GM23338 (cell line): ENCODE measurements at regions not wholly inside any gene's neighbourhood (a gene's known extent, or its start where the extent isn't known, plus 50 kb on each side); places are given as distances from the start of the nearest gene placed in this dataset.

Experiments used
- ATAC-seq: fragments of 200-7000 bp; cut with Tn5 transposase; 3 replicates; pipeline ENCODE4 v1.9.1; 2020
- DNase-seq: peaks from one replicate; pipeline ENCODE4 v3.0.0-alpha.2; 2015; ENCODE audit warnings: low spot score
- H2AFZ ChIP-seq: fragments of 200-600 bp; sonication (generic); 2 replicates; pipeline ENCODE4 v1.8.0; 2016; ENCODE audit warnings: antibody characterized with exemption, mild to moderate bottlenecking, moderate library complexity
- H3F3A ChIP-seq: fragments of 200-600 bp; sonication (generic); replicated peaks from 2 replicates; pipeline ENCODE4 v1.8.0; 2017; ENCODE audit warnings: antibody characterized with exemption, mixed run types, low read depth
- H3K27ac ChIP-seq: fragments of 200-600 bp; sonication (generic); 2 replicates; pipeline ENCODE4 v1.6.1; 2016; ENCODE audit warnings: low read depth
- H3K27me3 ChIP-seq: fragments of 200-600 bp; sonication (generic); 2 replicates; pipeline ENCODE4 v1.8.0; 2016; ENCODE audit warnings: mild to moderate bottlenecking, mixed run types, moderate library complexity; ENCODE audit not compliant: insufficient read depth
- H3K36me3 ChIP-seq: fragments of 200-600 bp; sonication (generic); 2 replicates; pipeline ENCODE4 v1.8.0; 2016; ENCODE audit warnings: mild to moderate bottlenecking; ENCODE audit not compliant: insufficient read depth
- H3K4me1 ChIP-seq: fragments of 200-600 bp; sonication (generic); 2 replicates; pipeline ENCODE4 v1.8.0; 2016; ENCODE audit warnings: mild to moderate bottlenecking, moderate library complexity; ENCODE audit not compliant: insufficient read depth
- H3K4me2 ChIP-seq: fragments of 200-600 bp; sonication (generic); 2 replicates; pipeline ENCODE4 v1.7.1; 2017; ENCODE audit warnings: mixed run types
- H3K4me3 ChIP-seq: fragments of 200-600 bp; sonication (generic); 2 replicates; pipeline ENCODE4 v1.6.1; 2016; ENCODE audit warnings: mixed run types
- H3K79me2 ChIP-seq: fragments of 200-600 bp; sonication (generic); replicated peaks from 2 replicates; pipeline ENCODE4 v1.8.0; 2017; ENCODE audit warnings: mild to moderate bottlenecking; ENCODE audit not compliant: insufficient read depth
- H3K9me2 ChIP-seq: fragments of 200-600 bp; sonication (generic); 2 replicates; pipeline ENCODE4 v1.8.0; 2017; ENCODE audit not compliant: insufficient read depth
- H4K20me1 ChIP-seq: fragments of 200-600 bp; sonication (generic); replicated peaks from 2 replicates; pipeline ENCODE4 v1.8.0; 2017; ENCODE audit warnings: mild to moderate bottlenecking; ENCODE audit not compliant: insufficient read depth
- H3K27ac Mint-ChIP-seq: 2 replicates; pipeline ENCODE4 v1.8.0; 2020; ENCODE audit warnings: inconsistent platforms, mild to moderate bottlenecking, moderate library complexity, mixed read lengths
- H3K27me3 Mint-ChIP-seq: 3 replicates; pipeline ENCODE4 v1.8.0; 2022; ENCODE audit warnings: low read depth, mild to moderate bottlenecking, moderate library complexity, mixed read lengths, inconsistent platforms; ENCODE audit not compliant: insufficient read depth, poor library complexity
- H3K36me3 Mint-ChIP-seq: 3 replicates; pipeline ENCODE4 v1.8.0; 2021; ENCODE audit warnings: low read depth, mild to moderate bottlenecking, inconsistent platforms, moderate library complexity, mixed read lengths
- H3K4me1 Mint-ChIP-seq: 3 replicates; pipeline ENCODE4 v1.8.0; 2020; ENCODE audit warnings: mild to moderate bottlenecking, inconsistent platforms, mixed read lengths
- H3K4me3 Mint-ChIP-seq: 3 replicates; pipeline ENCODE4 v1.8.0; 2021; ENCODE audit warnings: moderate library complexity, mild to moderate bottlenecking, inconsistent platforms, mixed read lengths
- H3K9me3 Mint-ChIP-seq: 3 replicates; pipeline ENCODE4 v1.8.0; 2020; ENCODE audit warnings: moderate library complexity, mild to moderate bottlenecking, inconsistent platforms, mixed read lengths
- ETS1 ChIP-seq: IDR thresholded peaks from 2 replicates; pipeline ENCODE4 v1.6.1; 2016; ENCODE audit warnings: antibody characterized with exemption
- EZH2 ChIP-seq: fragments of 200-600 bp; sonication (generic); IDR thresholded peaks from one replicate; pipeline ENCODE4 v1.8.0; 2017; ENCODE audit warnings: antibody characterized with exemption, mild to moderate bottlenecking, low read depth; ENCODE audit not compliant: unreplicated experiment
- EZH2phosphoT487 ChIP-seq: fragments of 200-600 bp; sonication (generic); IDR thresholded peaks from one replicate; pipeline ENCODE4 v1.8.1; 2018; ENCODE audit warnings: antibody characterized with exemption; ENCODE audit not compliant: unreplicated experiment
- JUNB ChIP-seq: IDR thresholded peaks from one replicate; pipeline ENCODE4 v1.6.1; 2016; ENCODE audit warnings: antibody characterized with exemption; ENCODE audit not compliant: unreplicated experiment
- NANOG ChIP-seq: IDR thresholded peaks from 2 replicates; pipeline ENCODE4 v1.6.1; 2016; ENCODE audit warnings: antibody characterized with exemption, borderline replicate concordance
- POLR2AphosphoS5 ChIP-seq: IDR thresholded peaks from 2 replicates; pipeline ENCODE4 v1.6.1; 2016; ENCODE audit warnings: antibody characterized with exemption, low read depth
- REST ChIP-seq: IDR thresholded peaks from one replicate; pipeline ENCODE4 v1.6.1; 2018; ENCODE audit warnings: antibody characterized with exemption; ENCODE audit not compliant: unreplicated experiment
- STAT1 ChIP-seq: IDR thresholded peaks from one replicate; pipeline ENCODE4 v1.6.1; 2016; ENCODE audit warnings: antibody characterized with exemption; ENCODE audit not compliant: unreplicated experiment
- ZNF114 ChIP-seq: fragments of 250-450 bp; sonication (Bioruptor Pico); IDR thresholded peaks from 2 replicates; pipeline ENCODE4 v1.5.0; 2020; ENCODE audit warnings: mild to moderate bottlenecking, moderate library complexity
- ZNF331 ChIP-seq: fragments of 250-450 bp; sonication (Bioruptor Pico); IDR thresholded peaks from 2 replicates; pipeline ENCODE4 v1.5.0; 2020; ENCODE audit warnings: low read depth, mild to moderate bottlenecking, moderate library complexity
- TF ChIP-seq, protein P1 (sequence below): fragments of 250-450 bp; sonication (Bioruptor Pico); IDR thresholded peaks from 2 replicates; pipeline ENCODE4 v1.5.0; 2020; ENCODE audit warnings: mild to moderate bottlenecking, moderate library complexity
- TF ChIP-seq, protein P2 (sequence below), 2 experiments: fragments of 200-600 bp in 1 of 2; sonication (generic) in 1 of 2; conservative IDR thresholded peaks; 2 replicates each; pipeline versions ENCODE4 v1.5.1 to v1.6.1; 2016 to 2017; ENCODE audit warnings: antibody characterized with exemption in 2 of 2, low read depth in 2 of 2, mild to moderate bottlenecking in 2 of 2, moderate library complexity in 1 of 2

GRCh38 chr12:78787576-78787975, 77.0 kb upstream of the SYT1 start (continued):
- no peak for TF ChIP-seq ETS1
- TF ChIP-seq POLR2AphosphoS5 = no peak

DNA sequence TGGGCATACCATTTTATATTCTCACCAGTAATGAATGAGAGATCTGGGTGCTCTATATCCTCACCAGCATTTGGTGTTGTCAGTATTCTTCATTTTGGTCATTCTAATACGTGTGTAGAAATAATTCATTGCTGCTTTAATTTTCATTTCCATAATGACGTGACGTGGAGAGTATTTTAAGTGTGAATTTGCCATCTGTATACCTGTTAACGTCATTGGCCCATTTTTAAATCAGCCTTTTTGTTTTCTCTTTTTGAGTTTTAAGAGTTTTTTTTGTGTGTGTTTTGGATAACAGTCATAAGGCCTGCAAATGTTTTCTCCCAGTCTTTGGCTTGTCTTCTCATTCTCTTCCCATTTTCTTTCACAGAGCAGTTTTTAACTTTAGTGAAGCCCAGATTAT, 74.4 kb upstream of the SYT1 start:
- Histone ChIP-seq H3K36me3 (no peaks in the 10 kb centered on the region), H3K27ac (no peak overlapping the region), H3K4me2 (no peak overlapping the region), H2AFZ (no peak overlapping the region), H3K4me1 (peaks cover 22% of the 10 kb centered on the region), H3K79me2 (no peaks in the 10 kb centered on the region), H3F3A (no peaks in the 10 kb centered on the region), H4K20me1 (no peaks in the 10 kb centered on the region), H3K4me3 (no peak overlapping the region), H3K27me3 (no peaks in the 10 kb centered on the region), H3K9me2 (no peaks in the 10 kb centered on the region)
- ATAC-seq = no peak
- H3K36me3 Mint-ChIP-seq = no peaks in the 10 kb centered on the region
- DNase-seq = no peak
- no peak overlapping the region for H3K4me3 Mint-ChIP-seq
- H3K27ac Mint-ChIP-seq = no peak overlapping the region
- peaks cover 21% of the 10 kb centered on the region; the same call in 2 of the 3 replicates for H3K4me1 Mint-ChIP-seq
- peaks cover 3% of the 10 kb centered on the region; the same call in 1 of the 3 replicates for H3K9me3 Mint-ChIP-seq
- H3K27me3 Mint-ChIP-seq = no peaks in the 10 kb centered on the region
- TF ChIP-seq REST = no peak
- no peak for TF ChIP-seq ETS1
- TF ChIP-seq STAT1 = no peak
- TF ChIP-seq NANOG = no peak
- no peak for TF ChIP-seq EZH2
- no peak for TF ChIP-seq JUNB
- TF ChIP-seq ZNF331 (CRISPR knock-in tag) = no peak
- no peak for TF ChIP-seq EZH2phosphoT487
- no peak for TF ChIP-seq POLR2AphosphoS5
- TF ChIP-seq, protein P1, sequence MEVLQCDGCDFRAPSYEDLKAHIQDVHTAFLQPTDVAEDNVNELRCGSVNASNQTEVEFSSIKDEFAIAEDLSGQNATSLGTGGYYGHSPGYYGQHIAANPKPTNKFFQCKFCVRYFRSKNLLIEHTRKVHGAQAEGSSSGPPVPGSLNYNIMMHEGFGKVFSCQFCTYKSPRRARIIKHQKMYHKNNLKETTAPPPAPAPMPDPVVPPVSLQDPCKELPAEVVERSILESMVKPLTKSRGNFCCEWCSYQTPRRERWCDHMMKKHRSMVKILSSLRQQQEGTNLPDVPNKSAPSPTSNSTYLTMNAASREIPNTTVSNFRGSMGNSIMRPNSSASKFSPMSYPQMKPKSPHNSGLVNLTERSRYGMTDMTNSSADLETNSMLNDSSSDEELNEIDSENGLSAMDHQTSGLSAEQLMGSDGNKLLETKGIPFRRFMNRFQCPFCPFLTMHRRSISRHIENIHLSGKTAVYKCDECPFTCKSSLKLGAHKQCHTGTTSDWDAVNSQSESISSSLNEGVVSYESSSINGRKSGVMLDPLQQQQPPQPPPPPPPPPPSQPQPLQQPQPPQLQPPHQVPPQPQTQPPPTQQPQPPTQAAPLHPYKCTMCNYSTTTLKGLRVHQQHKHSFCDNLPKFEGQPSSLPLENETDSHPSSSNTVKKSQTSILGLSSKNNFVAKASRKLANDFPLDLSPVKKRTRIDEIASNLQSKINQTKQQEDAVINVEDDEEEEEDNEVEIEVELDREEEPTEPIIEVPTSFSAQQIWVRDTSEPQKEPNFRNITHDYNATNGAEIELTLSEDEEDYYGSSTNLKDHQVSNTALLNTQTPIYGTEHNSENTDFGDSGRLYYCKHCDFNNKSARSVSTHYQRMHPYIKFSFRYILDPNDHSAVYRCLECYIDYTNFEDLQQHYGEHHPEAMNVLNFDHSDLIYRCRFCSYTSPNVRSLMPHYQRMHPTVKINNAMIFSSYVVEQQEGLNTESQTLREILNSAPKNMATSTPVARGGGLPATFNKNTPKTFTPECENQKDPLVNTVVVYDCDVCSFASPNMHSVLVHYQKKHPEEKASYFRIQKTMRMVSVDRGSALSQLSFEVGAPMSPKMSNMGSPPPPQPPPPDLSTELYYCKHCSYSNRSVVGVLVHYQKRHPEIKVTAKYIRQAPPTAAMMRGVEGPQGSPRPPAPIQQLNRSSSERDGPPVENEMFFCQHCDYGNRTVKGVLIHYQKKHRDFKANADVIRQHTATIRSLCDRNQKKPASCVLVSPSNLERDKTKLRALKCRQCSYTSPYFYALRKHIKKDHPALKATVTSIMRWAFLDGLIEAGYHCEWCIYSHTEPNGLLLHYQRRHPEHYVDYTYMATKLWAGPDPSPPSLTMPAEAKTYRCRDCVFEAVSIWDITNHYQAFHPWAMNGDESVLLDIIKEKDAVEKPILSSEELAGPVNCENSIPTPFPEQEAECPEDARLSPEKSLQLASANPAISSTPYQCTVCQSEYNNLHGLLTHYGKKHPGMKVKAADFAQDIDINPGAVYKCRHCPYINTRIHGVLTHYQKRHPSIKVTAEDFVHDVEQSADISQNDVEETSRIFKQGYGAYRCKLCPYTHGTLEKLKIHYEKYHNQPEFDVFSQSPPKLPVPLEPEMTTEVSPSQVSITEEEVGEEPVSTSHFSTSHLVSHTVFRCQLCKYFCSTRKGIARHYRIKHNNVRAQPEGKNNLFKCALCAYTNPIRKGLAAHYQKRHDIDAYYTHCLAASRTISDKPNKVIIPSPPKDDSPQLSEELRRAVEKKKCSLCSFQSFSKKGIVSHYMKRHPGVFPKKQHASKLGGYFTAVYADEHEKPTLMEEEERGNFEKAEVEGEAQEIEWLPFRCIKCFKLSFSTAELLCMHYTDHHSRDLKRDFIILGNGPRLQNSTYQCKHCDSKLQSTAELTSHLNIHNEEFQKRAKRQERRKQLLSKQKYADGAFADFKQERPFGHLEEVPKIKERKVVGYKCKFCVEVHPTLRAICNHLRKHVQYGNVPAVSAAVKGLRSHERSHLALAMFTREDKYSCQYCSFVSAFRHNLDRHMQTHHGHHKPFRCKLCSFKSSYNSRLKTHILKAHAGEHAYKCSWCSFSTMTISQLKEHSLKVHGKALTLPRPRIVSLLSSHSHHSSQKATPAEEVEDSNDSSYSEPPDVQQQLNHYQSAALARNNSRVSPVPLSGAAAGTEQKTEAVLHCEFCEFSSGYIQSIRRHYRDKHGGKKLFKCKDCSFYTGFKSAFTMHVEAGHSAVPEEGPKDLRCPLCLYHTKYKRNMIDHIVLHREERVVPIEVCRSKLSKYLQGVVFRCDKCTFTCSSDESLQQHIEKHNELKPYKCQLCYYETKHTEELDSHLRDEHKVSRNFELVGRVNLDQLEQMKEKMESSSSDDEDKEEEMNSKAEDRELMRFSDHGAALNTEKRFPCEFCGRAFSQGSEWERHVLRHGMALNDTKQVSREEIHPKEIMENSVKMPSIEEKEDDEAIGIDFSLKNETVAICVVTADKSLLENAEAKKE (CRISPR knock-in tag) = no peak
- no peak for TF ChIP-seq ZNF114 (CRISPR knock-in tag)
- TF ChIP-seq, protein P2, sequence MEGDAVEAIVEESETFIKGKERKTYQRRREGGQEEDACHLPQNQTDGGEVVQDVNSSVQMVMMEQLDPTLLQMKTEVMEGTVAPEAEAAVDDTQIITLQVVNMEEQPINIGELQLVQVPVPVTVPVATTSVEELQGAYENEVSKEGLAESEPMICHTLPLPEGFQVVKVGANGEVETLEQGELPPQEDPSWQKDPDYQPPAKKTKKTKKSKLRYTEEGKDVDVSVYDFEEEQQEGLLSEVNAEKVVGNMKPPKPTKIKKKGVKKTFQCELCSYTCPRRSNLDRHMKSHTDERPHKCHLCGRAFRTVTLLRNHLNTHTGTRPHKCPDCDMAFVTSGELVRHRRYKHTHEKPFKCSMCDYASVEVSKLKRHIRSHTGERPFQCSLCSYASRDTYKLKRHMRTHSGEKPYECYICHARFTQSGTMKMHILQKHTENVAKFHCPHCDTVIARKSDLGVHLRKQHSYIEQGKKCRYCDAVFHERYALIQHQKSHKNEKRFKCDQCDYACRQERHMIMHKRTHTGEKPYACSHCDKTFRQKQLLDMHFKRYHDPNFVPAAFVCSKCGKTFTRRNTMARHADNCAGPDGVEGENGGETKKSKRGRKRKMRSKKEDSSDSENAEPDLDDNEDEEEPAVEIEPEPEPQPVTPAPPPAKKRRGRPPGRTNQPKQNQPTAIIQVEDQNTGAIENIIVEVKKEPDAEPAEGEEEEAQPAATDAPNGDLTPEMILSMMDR (conservative IDR thresholded peaks at IDR 0.05; ENCODE audit: low read depth in 2 of 2) = no peak
